Suprapubic skin (tissue), 4 donors: ENCODE measurements at regions not wholly inside any gene's neighbourhood (a gene's known extent, or its start where the extent isn't known, plus 50 kb on each side); places are given as distances from the start of the nearest gene placed in this dataset.

Experiments
- EP300 ChIP-seq: sonication (generic); formaldehyde crosslinking; IDR thresholded peaks from one replicate; pipeline ENCODE4 v1.6.1; 2017; ENCODE audit warnings: antibody characterized with exemption
- POLR2A ChIP-seq, 2 donors: fragments of 450-650 bp; IDR thresholded peaks; one replicate each; pipeline ENCODE4 v1.6.1; 2017; ENCODE audit warnings: antibody characterized with exemption in 2 of 2, mild to moderate bottlenecking in 2 of 2, moderate library complexity in 2 of 2
- POLR2AphosphoS5 ChIP-seq, 3 donors: sonication (generic); formaldehyde crosslinking; IDR thresholded peaks; one replicate each; pipeline ENCODE4 v1.6.1; 2017; ENCODE audit warnings: antibody characterized with exemption in 3 of 3
- TF ChIP-seq, protein P1 (sequence below), 2 donors: fragments of 200-600 bp in 1 of 2; fragments of 450-650 bp in 1 of 2; sonication (generic) in 1 of 2; IDR thresholded peaks; one replicate each; pipeline ENCODE4 v1.5.1; 2016 to 2019; ENCODE audit warnings: antibody characterized with exemption in 2 of 2, mild to moderate bottlenecking in 1 of 2, moderate library complexity in 1 of 2

- TF ChIP-seq POLR2AphosphoS5 (IDR thresholded peaks at IDR 0.05), result no peak
- TF ChIP-seq, protein P1, sequence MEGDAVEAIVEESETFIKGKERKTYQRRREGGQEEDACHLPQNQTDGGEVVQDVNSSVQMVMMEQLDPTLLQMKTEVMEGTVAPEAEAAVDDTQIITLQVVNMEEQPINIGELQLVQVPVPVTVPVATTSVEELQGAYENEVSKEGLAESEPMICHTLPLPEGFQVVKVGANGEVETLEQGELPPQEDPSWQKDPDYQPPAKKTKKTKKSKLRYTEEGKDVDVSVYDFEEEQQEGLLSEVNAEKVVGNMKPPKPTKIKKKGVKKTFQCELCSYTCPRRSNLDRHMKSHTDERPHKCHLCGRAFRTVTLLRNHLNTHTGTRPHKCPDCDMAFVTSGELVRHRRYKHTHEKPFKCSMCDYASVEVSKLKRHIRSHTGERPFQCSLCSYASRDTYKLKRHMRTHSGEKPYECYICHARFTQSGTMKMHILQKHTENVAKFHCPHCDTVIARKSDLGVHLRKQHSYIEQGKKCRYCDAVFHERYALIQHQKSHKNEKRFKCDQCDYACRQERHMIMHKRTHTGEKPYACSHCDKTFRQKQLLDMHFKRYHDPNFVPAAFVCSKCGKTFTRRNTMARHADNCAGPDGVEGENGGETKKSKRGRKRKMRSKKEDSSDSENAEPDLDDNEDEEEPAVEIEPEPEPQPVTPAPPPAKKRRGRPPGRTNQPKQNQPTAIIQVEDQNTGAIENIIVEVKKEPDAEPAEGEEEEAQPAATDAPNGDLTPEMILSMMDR (IDR thresholded peaks at IDR 0.05), result no peak
- TF ChIP-seq POLR2A (IDR thresholded peaks at IDR 0.05), result no peak
- no peak for TF ChIP-seq EP300
Observed at GRCh38 chr2:23042216-23042906, 342.6 kb upstream of the KLHL29 start.
